ENCODE measurements at regions not wholly inside any gene's neighbourhood (a gene's known extent, or its start where the extent isn't known, plus 50 kb on each side); places are given as distances from the start of the nearest gene placed in this dataset.

DNA sequence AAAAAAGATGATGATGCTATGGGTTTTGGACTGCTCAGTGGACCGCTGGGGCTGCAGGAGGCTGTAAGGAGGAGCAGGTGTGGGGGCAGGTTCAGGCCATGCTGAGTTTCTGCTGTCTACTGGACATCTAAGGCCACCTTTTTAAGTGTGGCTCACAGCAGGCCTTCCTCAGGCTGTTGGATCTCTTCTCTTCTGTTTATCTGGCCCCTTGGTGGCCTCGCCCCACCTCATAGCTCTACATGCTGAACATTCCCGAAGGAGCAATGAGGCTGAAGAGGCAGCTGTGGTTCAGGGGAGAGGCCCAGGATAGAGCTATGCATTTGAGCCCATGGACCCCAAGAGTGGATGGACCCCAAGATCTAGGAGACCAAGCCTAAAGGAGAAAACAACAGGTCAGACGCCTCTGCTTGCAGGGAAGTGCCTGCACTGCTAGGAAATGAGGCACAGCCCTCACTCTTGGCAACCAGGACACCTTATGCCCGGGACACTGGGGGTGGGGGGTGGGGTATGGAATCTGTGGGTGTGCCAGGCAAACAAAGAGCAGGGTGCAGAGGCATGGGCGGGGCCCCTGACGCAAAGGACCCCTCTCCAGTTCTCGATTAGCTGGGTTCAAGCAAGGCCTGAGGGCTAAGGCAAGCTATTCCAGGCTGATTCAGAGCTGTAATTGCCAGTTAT is 168.9 kb downstream of the BCOR start:
- Histone ChIP-seq H3K4me3 (no peak overlapping the region), H3K9me3 (no peaks in the 10 kb centered on the region), H3K27ac (no peak overlapping the region), H3K36me3 (no peaks in the 10 kb centered on the region), H3K27me3 (peaks cover 0 to 47% of the 10 kb centered on the region in 2 donors), H3K4me1 (no peaks in the 10 kb centered on the region)
- intact Hi-C loops (cut with DNase I; ENCODE audit: low total_unique reads): no loop called here
- TF ChIP-seq POLR2A (IDR thresholded peaks at IDR 0.05) (no peak), POLR2AphosphoS5 (IDR thresholded peaks at IDR 0.05) (no peak)
- TF ChIP-seq, protein P1, sequence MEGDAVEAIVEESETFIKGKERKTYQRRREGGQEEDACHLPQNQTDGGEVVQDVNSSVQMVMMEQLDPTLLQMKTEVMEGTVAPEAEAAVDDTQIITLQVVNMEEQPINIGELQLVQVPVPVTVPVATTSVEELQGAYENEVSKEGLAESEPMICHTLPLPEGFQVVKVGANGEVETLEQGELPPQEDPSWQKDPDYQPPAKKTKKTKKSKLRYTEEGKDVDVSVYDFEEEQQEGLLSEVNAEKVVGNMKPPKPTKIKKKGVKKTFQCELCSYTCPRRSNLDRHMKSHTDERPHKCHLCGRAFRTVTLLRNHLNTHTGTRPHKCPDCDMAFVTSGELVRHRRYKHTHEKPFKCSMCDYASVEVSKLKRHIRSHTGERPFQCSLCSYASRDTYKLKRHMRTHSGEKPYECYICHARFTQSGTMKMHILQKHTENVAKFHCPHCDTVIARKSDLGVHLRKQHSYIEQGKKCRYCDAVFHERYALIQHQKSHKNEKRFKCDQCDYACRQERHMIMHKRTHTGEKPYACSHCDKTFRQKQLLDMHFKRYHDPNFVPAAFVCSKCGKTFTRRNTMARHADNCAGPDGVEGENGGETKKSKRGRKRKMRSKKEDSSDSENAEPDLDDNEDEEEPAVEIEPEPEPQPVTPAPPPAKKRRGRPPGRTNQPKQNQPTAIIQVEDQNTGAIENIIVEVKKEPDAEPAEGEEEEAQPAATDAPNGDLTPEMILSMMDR (IDR thresholded peaks at IDR 0.05): no peak
- DNase-seq (ENCODE audit: low spot score in 2 of 2): no peak

DNA sequence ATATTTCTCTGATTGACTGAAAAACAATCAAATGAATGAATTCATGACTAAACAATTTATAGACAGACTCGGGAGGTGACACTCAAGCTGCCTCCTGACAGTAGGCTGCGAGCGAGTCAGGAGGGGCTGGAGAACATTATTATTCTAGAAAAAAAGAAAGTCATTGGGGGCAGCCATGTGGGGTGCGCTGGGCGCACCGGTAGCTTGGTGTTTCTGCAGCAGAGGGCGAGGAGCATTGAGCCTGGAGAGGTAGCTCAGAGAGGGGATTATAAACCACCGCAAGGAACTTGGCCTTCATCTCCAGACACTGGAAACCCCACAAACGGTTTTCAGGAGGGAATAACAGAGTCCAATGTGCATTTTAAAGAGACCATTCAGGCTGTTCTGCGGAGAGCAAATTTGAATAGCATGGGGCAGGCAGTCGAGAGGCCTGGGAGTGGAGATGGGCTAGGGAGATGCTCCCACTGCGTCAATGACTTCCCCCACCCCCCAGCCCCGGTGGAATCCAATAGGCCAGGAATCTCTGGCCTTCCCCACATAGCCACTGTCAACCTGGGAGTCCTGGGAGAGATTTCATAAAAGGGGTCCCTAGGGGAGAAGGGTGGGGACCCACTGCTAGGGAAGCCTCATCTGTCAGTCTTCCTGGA is 168.3 kb downstream of the BCOR start:
- H3K27me3 ChIP-seq: peaks cover 0 to 48% of the 10 kb centered on the region in 2 donors
- H3K9me3 ChIP-seq: no peaks in the 10 kb centered on the region
- intact Hi-C loops (cut with DNase I; ENCODE audit: low total_unique reads): no loop called here
- H3K27ac ChIP-seq: no peak overlapping the region
- H3K4me1 ChIP-seq: no peaks in the 10 kb centered on the region
- H3K4me3 ChIP-seq: no peak overlapping the region
- TF ChIP-seq, protein P1 (IDR thresholded peaks at IDR 0.05): no peak
- no peak for TF ChIP-seq POLR2AphosphoS5 (IDR thresholded peaks at IDR 0.05)
- TF ChIP-seq POLR2A (IDR thresholded peaks at IDR 0.05): no peak
- H3K36me3 ChIP-seq: no peaks in the 10 kb centered on the region
- no peak for DNase-seq (ENCODE audit: low spot score in 2 of 2)

DNA sequence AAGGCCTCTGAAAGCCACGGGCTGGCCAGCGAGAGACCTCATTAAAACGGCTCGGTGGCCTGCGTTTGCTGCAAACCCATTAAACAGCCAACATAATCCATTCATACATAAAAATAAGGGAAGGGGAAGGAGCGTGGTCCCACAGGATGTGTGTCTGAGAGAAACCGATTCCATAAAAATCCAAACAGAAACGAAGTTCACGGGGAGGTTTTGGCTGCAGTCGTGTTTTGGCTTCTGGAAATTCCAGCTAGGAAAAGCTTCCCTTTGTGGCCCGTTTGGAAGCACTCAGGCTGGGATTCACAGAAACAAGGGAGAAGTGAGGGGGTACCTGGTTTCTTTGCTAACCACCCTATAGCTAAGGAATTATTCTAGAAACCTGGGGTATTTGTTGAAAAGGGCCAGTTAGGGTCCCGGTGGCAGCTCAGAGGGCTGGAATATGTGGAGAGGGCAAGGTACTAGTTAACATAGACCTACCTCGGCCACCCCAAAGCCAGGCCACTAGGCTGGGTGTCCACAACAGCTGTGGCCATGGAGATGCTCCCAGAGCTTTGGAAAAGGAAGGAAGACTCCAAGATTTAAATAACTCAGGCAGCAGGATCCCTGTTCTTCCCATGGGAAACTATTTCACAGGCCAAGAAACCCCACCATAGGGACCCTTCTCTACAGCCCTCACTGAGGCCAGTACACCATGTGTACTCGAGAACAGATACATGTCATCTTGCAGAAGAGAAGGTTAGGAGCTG is 166.8 kb downstream of the BCOR start:
- no peaks in the 10 kb centered on the region for H3K4me1 ChIP-seq
- TF ChIP-seq, protein P1 (IDR thresholded peaks at IDR 0.05): no peak
- TF ChIP-seq POLR2A (IDR thresholded peaks at IDR 0.05) (no peak), POLR2AphosphoS5 (IDR thresholded peaks at IDR 0.05) (no peak)
- H3K9me3 ChIP-seq: no peaks in the 10 kb centered on the region
- no peaks in the 10 kb centered on the region for H3K36me3 ChIP-seq
- DNase-seq (ENCODE audit: low spot score in 2 of 2): no peak
- no peak overlapping the region for H3K4me3 ChIP-seq
- intact Hi-C loops (cut with DNase I; ENCODE audit: low total_unique reads): no loop called here
- no peak overlapping the region for H3K27ac ChIP-seq
- H3K27me3 ChIP-seq: peaks cover 0 to 43% of the 10 kb centered on the region in 2 donors

DNA sequence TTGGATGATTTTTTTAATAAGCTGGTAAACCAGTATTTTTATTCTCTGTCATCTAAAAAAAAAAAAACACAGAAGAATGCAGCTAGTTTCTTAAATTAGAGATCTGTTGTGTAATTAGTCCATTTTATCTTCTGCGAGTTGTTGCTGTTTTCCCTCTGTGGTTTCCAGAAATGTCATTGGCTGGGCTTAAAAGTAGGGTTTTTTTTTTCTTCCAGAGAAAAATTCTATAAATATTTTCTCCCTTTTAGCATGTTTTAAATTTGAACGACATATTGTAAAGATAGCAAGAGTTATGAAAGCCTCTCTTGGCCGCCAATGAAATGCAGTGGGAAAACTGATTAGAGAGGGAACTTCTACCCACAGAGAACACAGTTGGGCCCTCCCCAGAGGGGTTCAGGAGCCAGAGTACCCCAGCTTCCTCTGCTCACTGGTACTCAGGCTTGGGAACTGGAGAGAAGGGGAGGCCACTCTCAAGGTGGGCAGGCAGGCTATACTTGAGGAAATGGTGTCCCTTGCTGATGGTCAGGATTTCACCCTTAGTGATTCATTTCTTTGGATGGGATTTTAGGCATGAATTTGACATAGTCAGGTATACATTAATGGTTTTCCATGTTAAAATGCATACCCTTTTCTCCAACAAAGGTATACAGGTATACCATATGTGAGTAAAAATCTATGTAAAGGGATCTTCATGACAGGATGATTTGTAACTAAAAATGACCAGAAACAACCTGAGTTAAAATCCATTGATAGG is 166.1 kb downstream of the BCOR start:
- intact Hi-C loops (cut with DNase I; ENCODE audit: low total_unique reads): no loop called here
- Histone ChIP-seq H3K4me1 (no peaks in the 10 kb centered on the region), H3K27ac (no peak overlapping the region), H3K27me3 (peaks cover 0 to 35% of the 10 kb centered on the region in 2 donors), H3K9me3 (no peaks in the 10 kb centered on the region), H3K36me3 (no peaks in the 10 kb centered on the region), H3K4me3 (no peak overlapping the region)
- no peak for TF ChIP-seq POLR2AphosphoS5 (IDR thresholded peaks at IDR 0.05)
- TF ChIP-seq, protein P1 (IDR thresholded peaks at IDR 0.05): no peak
- TF ChIP-seq POLR2A (IDR thresholded peaks at IDR 0.05): no peak
- no peak for DNase-seq (ENCODE audit: low spot score in 2 of 2)
